IMR-90 (cell line): ENCODE measurements at regions not wholly inside any gene's neighbourhood (a gene's known extent, or its start where the extent isn't known, plus 50 kb on each side); places are given as distances from the start of the nearest gene placed in this dataset.
A peak's percentile ranks its signal among the peaks of the same experiment; 100 is the strongest.

Experiments
- ATAC-seq: fragments of 200-7000 bp; cut with Tn5 transposase; 2 replicates; pipeline ENCODE4 v1.9.1; 2020; ENCODE audit warnings: low read depth, mild to moderate bottlenecking, moderate library complexity
- BruUV-seq: library from RNA; stranded (reverse); fragments of 400-500 nt; replicated peaks from 2 replicates; lab custom pipeline; 2021; lab: Mats Ljungman, UMichigan
- CTCF ChIA-PET: fragments of 300-600 bp; formaldehyde crosslinking; extraction: SDS; loops from one replicate; lab custom pipeline; 2021; ENCODE audit warnings: antibody characterized with exemption; lab: Yijun Ruan, JAX
- POLR2A ChIA-PET: fragments of 300-600 bp; sonication (Branson Sonifier 250); formaldehyde crosslinking; loops from one replicate; lab custom pipeline; 2022; ENCODE audit warnings: antibody characterized with exemption; ENCODE audit not compliant: unreplicated experiment; lab: Charles Lee
- DNase-seq: peaks from one replicate; pipeline ENCODE4 v3.0.0; 2013
- H2AFZ ChIP-seq: replicated peaks from 2 replicates; pipeline ENCODE3; 2013; ENCODE audit warnings: low read length, mild to moderate bottlenecking; ENCODE audit not compliant: poor library complexity
- H2AK5ac ChIP-seq: 2 replicates; pipeline ENCODE4 v1.6.1; 2013; ENCODE audit warnings: low read depth, low read length, inconsistent platforms
- H2AK9ac ChIP-seq: replicated peaks from 2 replicates; pipeline ENCODE3; 2013; ENCODE audit warnings: mild to moderate bottlenecking, low read depth, low read length, moderate library complexity; ENCODE audit not compliant: poor library complexity
- H2BK120ac ChIP-seq: 2 replicates; pipeline ENCODE4 v1.6.1; 2013; ENCODE audit warnings: low read depth, low read length, inconsistent platforms
- H2BK15ac ChIP-seq: 3 replicates; pipeline ENCODE4 v1.6.1; 2013; ENCODE audit warnings: low read depth, low read length, inconsistent platforms
- H2BK20ac ChIP-seq: 2 replicates; pipeline ENCODE4 v1.6.1; 2013; ENCODE audit warnings: low read depth, mild to moderate bottlenecking, inconsistent platforms, low read length, moderate library complexity
- H2BK5ac ChIP-seq: 2 replicates; pipeline ENCODE4 v1.6.1; 2013; ENCODE audit warnings: mild to moderate bottlenecking, low read depth, low read length, inconsistent platforms; ENCODE audit not compliant: poor library complexity, severe bottlenecking
- H3K14ac ChIP-seq: replicated peaks from 2 replicates; pipeline ENCODE4 v1.6.1; 2013; ENCODE audit warnings: low read depth, low read length, inconsistent platforms
- H3K18ac ChIP-seq: 2 replicates; pipeline ENCODE4 v1.6.1; 2013; ENCODE audit warnings: low read depth, low read length, control low read depth
- H3K23ac ChIP-seq: 2 replicates; pipeline ENCODE4 v1.6.1; 2013; ENCODE audit warnings: low read depth, low read length, inconsistent platforms
- H3K27ac ChIP-seq: 2 replicates; pipeline ENCODE4 v1.5.1; 2013; ENCODE audit warnings: mild to moderate bottlenecking, control low read depth, low read length; ENCODE audit not compliant: insufficient read depth
- H3K27me3 ChIP-seq: 2 replicates; pipeline ENCODE4 v1.6.1; 2013; ENCODE audit warnings: low read length; ENCODE audit not compliant: control insufficient read depth, insufficient read depth
- H3K36me3 ChIP-seq: 2 replicates; pipeline ENCODE4 v1.6.1; 2013; ENCODE audit warnings: low read length, mixed read lengths; ENCODE audit not compliant: control insufficient read depth, insufficient read depth
- H3K4ac ChIP-seq: 2 replicates; pipeline ENCODE4 v1.6.1; 2013; ENCODE audit warnings: low read depth, low read length, inconsistent platforms
- H3K4me1 ChIP-seq: 2 replicates; pipeline ENCODE4 v1.6.1; 2013; ENCODE audit warnings: low read length, mixed read lengths; ENCODE audit not compliant: control insufficient read depth, insufficient read depth
- H3K4me2 ChIP-seq: 2 replicates; pipeline ENCODE4 v1.6.1; 2013; ENCODE audit warnings: low read depth, mild to moderate bottlenecking, control low read depth, low read length, moderate library complexity
- H3K4me3 ChIP-seq: 2 replicates; pipeline ENCODE4 v1.5.1; 2013; ENCODE audit warnings: low read depth, mild to moderate bottlenecking, control low read depth, low read length, moderate library complexity; ENCODE audit not compliant: insufficient read depth
- H3K56ac ChIP-seq: 2 replicates; pipeline ENCODE4 v1.6.1; 2013; ENCODE audit warnings: low read length, inconsistent platforms; ENCODE audit not compliant: insufficient read depth; ENCODE audit errors: extremely low read depth
- H3K79me1 ChIP-seq, 2 experiments: 2 replicates each; pipeline ENCODE4 v1.6.1; 2013; ENCODE audit warnings: low read length in 2 of 2, inconsistent platforms in 1 of 2, low read depth in 1 of 2
- H3K9ac ChIP-seq: 2 replicates; pipeline ENCODE4 v1.6.1; 2013; ENCODE audit warnings: low read depth, low read length, control low read depth
- H3K9me1 ChIP-seq: 2 replicates; pipeline ENCODE4 v1.6.1; 2013; ENCODE audit warnings: low read length, inconsistent platforms; ENCODE audit not compliant: insufficient read depth
- H3K9me3 ChIP-seq: 2 replicates; pipeline ENCODE4 v1.6.1; 2013; ENCODE audit warnings: low read length; ENCODE audit not compliant: control insufficient read depth, insufficient read depth
- H4K20me1 ChIP-seq: 2 replicates; pipeline ENCODE4 v1.6.1; 2013; ENCODE audit warnings: low read length, inconsistent platforms; ENCODE audit not compliant: insufficient read depth
- H4K5ac ChIP-seq: 2 replicates; pipeline ENCODE4 v1.6.1; 2013; ENCODE audit warnings: mild to moderate bottlenecking, low read depth, low read length, control low read depth
- H4K8ac ChIP-seq, 2 experiments: 2 replicates each; pipeline ENCODE4 v1.6.1; 2013; ENCODE audit warnings: low read depth in 2 of 2, low read length in 2 of 2, control low read depth in 1 of 2, inconsistent platforms in 1 of 2
- H4K91ac ChIP-seq: 2 replicates; pipeline ENCODE4 v1.6.1; 2013; ENCODE audit warnings: low read depth, low read length, inconsistent platforms; ENCODE audit not compliant: insufficient read depth
- BHLHE40 ChIP-seq: fragments of 150-350 bp; IDR thresholded peaks from 2 replicates; pipeline ENCODE4 v1.6.1; 2016; ENCODE audit warnings: mild to moderate bottlenecking, low read depth, low read length
- CEBPB ChIP-seq: IDR thresholded peaks from 2 replicates; pipeline ENCODE4 v1.6.1; 2012; ENCODE audit warnings: low read depth, low read length, improper control_type of control experiment
- CHD1 ChIP-seq: IDR thresholded peaks from 2 replicates; pipeline ENCODE4 v1.6.1; 2012; ENCODE audit warnings: low read depth, low read length, improper control_type of control experiment
- CTCF ChIP-seq: conservative IDR thresholded peaks from 2 replicates; pipeline ENCODE4 v1.5.1; 2012; ENCODE audit warnings: mild to moderate bottlenecking, low read depth, low read length, improper control_type of control experiment
- FOS ChIP-seq: fragments of 150-350 bp; IDR thresholded peaks from 2 replicates; pipeline ENCODE4 v1.6.1; 2016; ENCODE audit warnings: low read depth, low read length
- MAFK ChIP-seq: IDR thresholded peaks from 2 replicates; pipeline ENCODE4 v1.6.1; 2012; ENCODE audit warnings: low read depth, low read length, improper control_type of control experiment
- MAZ ChIP-seq: IDR thresholded peaks from 2 replicates; pipeline ENCODE4 v1.6.1; 2012; ENCODE audit warnings: low read depth, mild to moderate bottlenecking, low read length, improper control_type of control experiment, moderate library complexity, borderline replicate concordance
- MXI1 ChIP-seq: IDR thresholded peaks from 2 replicates; pipeline ENCODE4 v1.6.1; 2012; ENCODE audit warnings: low read depth, mild to moderate bottlenecking, low read length, moderate library complexity, borderline replicate concordance
- NFE2L2 ChIP-seq: fragments of 150-350 bp; IDR thresholded peaks from 2 replicates; pipeline ENCODE4 v1.6.1; 2016; ENCODE audit warnings: low read depth, mild to moderate bottlenecking, low read length
- POLR2A ChIP-seq: IDR thresholded peaks from 2 replicates; pipeline ENCODE4 v1.6.1; 2012; ENCODE audit warnings: mild to moderate bottlenecking, low read depth, low read length
- RAD21 ChIP-seq: IDR thresholded peaks from 2 replicates; pipeline ENCODE4 v1.6.1; 2012; ENCODE audit warnings: low read length, improper control_type of control experiment
- RCOR1 ChIP-seq: IDR thresholded peaks from 2 replicates; pipeline ENCODE4 v1.6.1; 2012; ENCODE audit warnings: mild to moderate bottlenecking, low read length, improper control_type of control experiment; ENCODE audit not compliant: insufficient replicate concordance
- RFX5 ChIP-seq: IDR thresholded peaks from 2 replicates; pipeline ENCODE4 v1.8.0; 2012; ENCODE audit warnings: low read depth, mild to moderate bottlenecking, low read length, moderate library complexity
- SMC3 ChIP-seq: fragments of 150-350 bp; IDR thresholded peaks from 2 replicates; pipeline ENCODE4 v1.6.1; 2016; ENCODE audit warnings: low read depth, mild to moderate bottlenecking, antibody characterized with exemption, low read length, moderate library complexity
- WGBS, 2 experiments: methylation state at CpG; one replicate each; pipeline versions ENCODE4 v1.1.5 to v1.1.7; 2013; ENCODE audit warnings: missing lambda C conversion rate in 2 of 2; ENCODE audit not compliant: insufficient read length in 1 of 2; ENCODE audit errors: extremely low coverage in 2 of 2; 5-methylcytosine and 5-hydroxymethylcytosine counted together
- dilution Hi-C: fragments of 300-500 bp; cut with HindIII; formaldehyde crosslinking; loops from one replicate; pipeline ENCODE4 v1.14.3; 2018; ENCODE audit warnings: low sequenced_read_pairs; ENCODE audit not compliant: unreplicated experiment
- in situ Hi-C: fragments of 300-500 bp; cut with MboI; formaldehyde crosslinking; loops from 3 replicates; pipeline ENCODE4 v1.14.3; 2019; ENCODE audit warnings: low sequenced_read_pairs, inconsistent platforms, mixed read lengths
- intact Hi-C: fragments of 100-400 bp; cut with micrococcal nuclease; formaldehyde crosslinking; loops from 2 replicates; pipeline ENCODE4 v1.10.0; 2022
- TF ChIP-seq, protein P1 (sequence below): fragments of 150-350 bp; IDR thresholded peaks from 2 replicates; pipeline ENCODE4 v1.6.1; 2017; ENCODE audit warnings: mild to moderate bottlenecking, antibody characterized with exemption, low read length, low read depth
- TF ChIP-seq, protein P2 (sequence below): fragments of 150-350 bp; IDR thresholded peaks from 2 replicates; pipeline ENCODE4 v1.6.1; 2016; ENCODE audit warnings: low read depth, mild to moderate bottlenecking, low read length, moderate library complexity, borderline replicate concordance

GRCh38 chr12:87112571-87113345 lies 856.6 kb upstream of the MGAT4C start:
- H3K4me3 ChIP-seq = no peak overlapping the region
- no TSS peak for BruUV-seq
- no peak for ATAC-seq
- intact Hi-C loops = no loop called here
- H2AK5ac ChIP-seq = no peak overlapping the region
- no peak overlapping the region for H3K4me2 ChIP-seq
- TF ChIP-seq SMC3 (no peak), MAZ (no peak), RFX5 (no peak), CHD1 (no peak), CTCF (no peak), NFE2L2 (no peak), CEBPB (no peak), POLR2A (no peak), BHLHE40 (no peak), MAFK (no peak), FOS (no peak), RCOR1 (no peak), MXI1 (no peak), RAD21 (no peak)
- TF ChIP-seq, protein P1, sequence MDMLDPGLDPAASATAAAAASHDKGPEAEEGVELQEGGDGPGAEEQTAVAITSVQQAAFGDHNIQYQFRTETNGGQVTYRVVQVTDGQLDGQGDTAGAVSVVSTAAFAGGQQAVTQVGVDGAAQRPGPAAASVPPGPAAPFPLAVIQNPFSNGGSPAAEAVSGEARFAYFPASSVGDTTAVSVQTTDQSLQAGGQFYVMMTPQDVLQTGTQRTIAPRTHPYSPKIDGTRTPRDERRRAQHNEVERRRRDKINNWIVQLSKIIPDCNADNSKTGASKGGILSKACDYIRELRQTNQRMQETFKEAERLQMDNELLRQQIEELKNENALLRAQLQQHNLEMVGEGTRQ = no peak
- TF ChIP-seq, protein P2, sequence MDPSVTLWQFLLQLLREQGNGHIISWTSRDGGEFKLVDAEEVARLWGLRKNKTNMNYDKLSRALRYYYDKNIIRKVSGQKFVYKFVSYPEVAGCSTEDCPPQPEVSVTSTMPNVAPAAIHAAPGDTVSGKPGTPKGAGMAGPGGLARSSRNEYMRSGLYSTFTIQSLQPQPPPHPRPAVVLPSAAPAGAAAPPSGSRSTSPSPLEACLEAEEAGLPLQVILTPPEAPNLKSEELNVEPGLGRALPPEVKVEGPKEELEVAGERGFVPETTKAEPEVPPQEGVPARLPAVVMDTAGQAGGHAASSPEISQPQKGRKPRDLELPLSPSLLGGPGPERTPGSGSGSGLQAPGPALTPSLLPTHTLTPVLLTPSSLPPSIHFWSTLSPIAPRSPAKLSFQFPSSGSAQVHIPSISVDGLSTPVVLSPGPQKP = no peak
- no peak overlapping the region for H2AFZ ChIP-seq
- no peaks in the 10 kb centered on the region for H3K9me1 ChIP-seq
- H3K9me3 ChIP-seq = no peaks in the 10 kb centered on the region
- no peak overlapping the region for H3K14ac ChIP-seq
- no peak overlapping the region for H2BK20ac ChIP-seq
- H3K56ac ChIP-seq = no peak overlapping the region
- H3K9ac ChIP-seq = no peak overlapping the region
- no peaks in the 10 kb centered on the region for H3K79me1 ChIP-seq
- peak; percentile 13 for DNase-seq
- in situ Hi-C loops = no loop called here
- H3K36me3 ChIP-seq = no peaks in the 10 kb centered on the region
- H4K8ac ChIP-seq = no peak overlapping the region
- H3K18ac ChIP-seq = no peak overlapping the region
- no peak overlapping the region for H3K4ac ChIP-seq
- H4K20me1 ChIP-seq = no peaks in the 10 kb centered on the region
- POLR2A ChIA-PET = no interaction called here
- dilution Hi-C loops = no loop called here
- no peak overlapping the region for H2BK15ac ChIP-seq
- no peak overlapping the region for H4K5ac ChIP-seq
- WGBS, 2 experiments = no CpG with 5 or more reads among the region's 3 CpGs
- no peak overlapping the region for H4K91ac ChIP-seq
- no peaks in the 10 kb centered on the region for H3K27me3 ChIP-seq
- H3K4me1 ChIP-seq = no peaks in the 10 kb centered on the region
- CTCF ChIA-PET = no interaction called here
- H2BK5ac ChIP-seq = no peak overlapping the region
- no peak overlapping the region for H3K23ac ChIP-seq
- H2AK9ac ChIP-seq = no peak overlapping the region
- H2BK120ac ChIP-seq = no peak overlapping the region
- H3K27ac ChIP-seq = no peak overlapping the region
